Right cardiac atrium (tissue), 5 donors: ENCODE measurements at regions not wholly inside any gene's neighbourhood (a gene's known extent, or its start where the extent isn't known, plus 50 kb on each side); places are given as distances from the start of the nearest gene placed in this dataset.

ENCODE experiments used
- ATAC-seq, 2 donors: fragments of 200-7000 bp; cut with Tn5 transposase; one replicate each; pipeline versions ENCODE4 v1.8.0 to v1.9.1; 2020; ENCODE audit warnings: moderate library complexity in 2 of 2, mild to moderate bottlenecking in 1 of 2
- DNase-seq, 3 donors: peaks; one replicate each; pipeline ENCODE4 v3.0.0-alpha.2; 2020
- H3K27ac ChIP-seq: one replicate; pipeline ENCODE4 v1.5.1; 2013; ENCODE audit warnings: mild to moderate bottlenecking, low read length, control low read depth, moderate library complexity
- H3K27me3 ChIP-seq: one replicate; pipeline ENCODE4 v1.6.1; 2013; ENCODE audit not compliant: control insufficient read depth, insufficient read depth
- H3K4me1 ChIP-seq: one replicate; pipeline ENCODE4 v1.6.1; 2013; ENCODE audit warnings: low read length; ENCODE audit not compliant: control insufficient read depth, insufficient read depth
- H3K4me3 ChIP-seq: one replicate; pipeline ENCODE4 v1.5.1; 2013; ENCODE audit warnings: low read length, control low read depth
- H3K9me3 ChIP-seq: one replicate; pipeline ENCODE4 v1.6.1; 2013; ENCODE audit warnings: low read length; ENCODE audit not compliant: control insufficient read depth
- WGBS: extraction: QIAGEN DNeasy Blood & Tissue Kit; methylation state at CpG from one replicate; pipeline ENCODE4 v1.1.7; 2013; 5-methylcytosine and 5-hydroxymethylcytosine counted together
- intact Hi-C, 4 donors: fragments of 100-400 bp; cut with DNase I; formaldehyde crosslinking; loops; one replicate each; pipeline versions ENCODE4 v1.11.0 to v1.14.0; 2022 to 2023
- donor health status: healthy with polysubstance abuse.
- donor health status: DM: no; HTN: yes; CAD: no.
- donor health status: DM: no; HTN: no; CAD: no.
- donor health status: DM: no; HTN: yes; CAD: no; lungs with severe emphysema.
- donor health status: DM: yes; HTN: yes; CAD: no.

DNA sequence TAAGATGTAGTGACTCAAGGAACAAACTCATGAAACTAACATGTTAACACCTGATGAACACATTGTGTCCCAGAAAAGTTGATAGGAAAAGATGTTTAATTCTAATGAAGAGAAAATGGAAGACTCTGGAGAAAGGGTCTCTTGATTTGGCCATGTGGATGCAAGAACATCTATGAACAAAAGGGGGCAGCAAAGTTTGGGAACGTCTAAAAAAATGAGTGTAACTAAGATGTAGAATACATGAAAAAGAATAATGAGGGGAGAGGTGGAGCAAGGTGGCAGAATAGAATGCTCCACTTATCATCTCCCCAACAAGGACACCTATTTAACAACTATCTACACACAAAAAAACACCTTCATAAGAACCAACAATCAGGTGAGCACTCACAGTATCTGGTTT, 805.1 kb downstream of the TNS3 start:
- Histone ChIP-seq H3K9me3 (no peaks in the 10 kb centered on the region), H3K27me3 (no peaks in the 10 kb centered on the region), H3K4me3 (no peak overlapping the region), H3K4me1 (no peaks in the 10 kb centered on the region), H3K27ac (no peak overlapping the region)
- DNase-seq = no peak
- no peak for ATAC-seq
- intact Hi-C loops = no loop called here
- 5% methylated on average over 1 of the region's 1 CpG for WGBS

- 37% methylated on average over 2 of the region's 2 CpGs for WGBS
- intact Hi-C loops = no loop called here
- Histone ChIP-seq H3K9me3 (no peaks in the 10 kb centered on the region), H3K27me3 (no peaks in the 10 kb centered on the region), H3K4me1 (no peaks in the 10 kb centered on the region), H3K4me3 (no peak overlapping the region), H3K27ac (no peak overlapping the region)
- no peak for DNase-seq
- ATAC-seq = no peak
Measured at GRCh38 chr7:46775776-46776175, 806.1 kb downstream of the TNS3 start.

DNA sequence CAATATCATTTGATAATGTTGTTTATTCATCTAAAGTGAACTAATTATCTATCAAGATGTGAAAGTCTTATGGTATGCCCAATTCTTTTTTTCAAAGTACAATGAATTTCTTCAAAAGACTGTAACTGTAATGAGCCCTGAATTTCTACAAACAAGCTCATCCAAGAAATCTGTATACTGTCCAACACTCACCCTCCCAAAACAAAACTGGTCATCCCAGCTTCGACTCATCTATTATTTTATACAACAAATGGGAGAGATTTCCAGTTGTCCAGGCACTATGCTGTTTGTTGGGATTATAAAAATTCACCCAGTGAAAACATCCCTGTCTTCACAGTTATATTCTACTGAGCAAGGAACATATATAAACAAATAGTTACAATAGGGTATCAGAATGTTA, 806.9 kb downstream of the TNS3 start:
- ATAC-seq = no peak
- Histone ChIP-seq H3K9me3 (no peaks in the 10 kb centered on the region), H3K4me3 (no peak overlapping the region), H3K4me1 (no peaks in the 10 kb centered on the region), H3K27ac (no peak overlapping the region), H3K27me3 (no peaks in the 10 kb centered on the region)
- intact Hi-C loops = no loop called here
- no peak for DNase-seq
- WGBS = 82% methylated on average over 1 of the region's 1 CpG

DNA sequence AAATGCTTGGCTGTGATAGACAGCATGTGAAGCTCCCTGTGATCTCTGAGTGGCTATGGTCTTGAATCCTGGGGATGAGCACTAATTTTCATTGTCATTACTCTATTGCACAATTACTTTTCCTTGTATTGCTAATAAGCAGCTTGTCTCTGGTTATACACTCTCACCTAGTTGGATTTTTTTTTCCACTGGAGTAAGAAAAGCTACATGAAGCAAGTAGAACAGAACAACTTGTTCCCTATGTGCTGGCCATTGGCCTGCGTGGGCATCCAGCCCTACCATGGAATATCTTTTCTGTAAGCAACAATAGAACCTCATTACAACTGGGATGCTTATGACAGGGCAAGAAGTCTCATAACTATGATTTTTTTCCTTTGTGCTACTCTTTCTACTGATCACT, 807.4 kb downstream of the TNS3 start:
- no peaks in the 10 kb centered on the region for H3K4me1 ChIP-seq
- intact Hi-C loops = no loop called here

GRCh38 chr7:46772776-46773175, 809.1 kb downstream of the TNS3 start:
- intact Hi-C loops = no loop called here
- 43% methylated on average over 1 of the region's 1 CpG for WGBS
- H3K9me3 ChIP-seq = peaks cover 2% of the 10 kb centered on the region
- H3K27me3 ChIP-seq = no peaks in the 10 kb centered on the region
- peak overlapping the region; percentile 25 for H3K27ac ChIP-seq
- H3K4me1 ChIP-seq = no peaks in the 10 kb centered on the region
- ATAC-seq (peak; percentile 53 to 57), DNase-seq (no peak)
- H3K4me3 ChIP-seq = no peak overlapping the region

More for the DNA sequence above, 807.4 kb downstream of the TNS3 start:
- H3K4me3 ChIP-seq = no peak overlapping the region
- 87% methylated on average over 1 of the region's 1 CpG for WGBS
- peak overlapping the region; percentile 45 for H3K27ac ChIP-seq
- ATAC-seq = peak; percentile 65 to 69
- H3K9me3 ChIP-seq = no peaks in the 10 kb centered on the region
- no peaks in the 10 kb centered on the region for H3K27me3 ChIP-seq
- peak in 2 of 3 donors; percentile 22 to 58 for DNase-seq

DNA sequence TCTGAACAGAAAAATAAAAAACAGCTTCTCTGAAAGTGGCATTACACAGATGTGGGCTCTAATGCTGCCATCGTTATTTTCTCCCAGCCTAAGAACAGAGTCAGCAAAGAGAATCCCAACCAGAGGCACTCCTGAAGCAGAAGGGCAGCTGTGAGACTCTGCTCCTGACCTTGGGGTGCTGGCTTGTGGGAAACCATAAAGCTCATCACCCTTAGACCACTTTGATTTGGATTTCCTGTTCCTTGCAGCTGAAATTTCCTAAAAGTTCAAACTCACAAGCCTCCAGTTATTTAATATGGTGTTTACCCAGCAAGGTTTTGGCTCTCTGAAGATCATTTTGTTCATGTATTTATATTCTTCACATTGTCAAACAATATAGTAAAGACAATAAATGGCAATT, 814.8 kb downstream of the TNS3 start:
- no peak overlapping the region for H3K4me3 ChIP-seq
- DNase-seq (no peak), ATAC-seq (no peak)
- peaks cover 5% of the 10 kb centered on the region for H3K4me1 ChIP-seq
- no peak overlapping the region for H3K27ac ChIP-seq
- no peaks in the 10 kb centered on the region for H3K27me3 ChIP-seq
- 80% methylated on average over 1 of the region's 1 CpG for WGBS
- intact Hi-C loops = loop anchor here in 2 of 4 donors (10.0 kb wide), 2 partner anchors 62 to 318 kb away; no protein-coding TSS in a partner anchor
- peaks cover 2% of the 10 kb centered on the region for H3K9me3 ChIP-seq

DNA sequence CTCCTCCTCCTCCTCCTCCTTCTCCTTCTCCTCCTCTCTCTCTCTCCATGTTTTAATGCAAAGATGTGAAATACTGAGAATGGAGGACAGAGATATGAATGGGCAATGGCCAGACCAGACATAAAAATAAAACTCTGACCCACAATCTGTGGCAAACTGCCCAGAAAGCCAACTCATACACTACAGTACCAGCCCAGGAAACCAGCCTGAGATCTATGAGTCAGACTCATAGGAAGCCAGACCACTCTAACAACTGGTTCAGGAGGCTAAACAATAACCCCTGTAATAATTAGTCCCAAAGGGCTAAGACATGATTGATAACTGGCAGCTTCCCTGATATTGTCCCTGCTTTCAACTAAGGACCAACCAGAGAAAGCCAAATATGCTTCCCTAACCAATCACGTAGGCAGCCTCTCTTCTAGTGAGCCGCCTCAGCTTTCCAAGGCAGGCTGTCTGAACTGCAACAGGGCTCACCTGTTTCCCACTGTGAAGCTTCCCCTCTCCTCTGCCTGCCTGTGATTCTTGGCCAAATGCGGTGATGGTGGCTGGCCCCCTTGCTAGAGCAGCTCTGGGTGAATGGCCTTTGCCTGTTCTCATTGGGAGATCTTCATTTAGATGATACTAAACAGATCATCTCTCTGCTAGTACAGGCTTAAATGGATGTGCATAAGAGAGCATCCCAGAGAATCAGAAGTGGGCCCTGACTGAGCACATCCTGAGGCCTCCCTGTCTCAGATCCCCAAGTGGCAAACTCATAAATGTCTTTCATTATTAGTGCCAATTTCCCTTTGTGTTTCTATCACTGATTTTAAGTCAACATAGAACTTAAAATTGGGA, 817.6 kb downstream of the TNS3 start:
- no peak overlapping the region for H3K27ac ChIP-seq
- ATAC-seq = peak; percentile 81 to 93
- intact Hi-C loops = loop anchor here in 2 of 4 donors (10.0 kb wide), 2 partner anchors 60 to 320 kb away; no protein-coding TSS in a partner anchor
- no peak overlapping the region for H3K4me3 ChIP-seq
- H3K4me1 ChIP-seq = peaks cover 5% of the 10 kb centered on the region
- 78% methylated on average over 3 of the region's 3 CpGs for WGBS
- peak in 1 of 3 donors; percentile 17 for DNase-seq
- no peaks in the 10 kb centered on the region for H3K27me3 ChIP-seq
- H3K9me3 ChIP-seq = peaks cover 2% of the 10 kb centered on the region

DNA sequence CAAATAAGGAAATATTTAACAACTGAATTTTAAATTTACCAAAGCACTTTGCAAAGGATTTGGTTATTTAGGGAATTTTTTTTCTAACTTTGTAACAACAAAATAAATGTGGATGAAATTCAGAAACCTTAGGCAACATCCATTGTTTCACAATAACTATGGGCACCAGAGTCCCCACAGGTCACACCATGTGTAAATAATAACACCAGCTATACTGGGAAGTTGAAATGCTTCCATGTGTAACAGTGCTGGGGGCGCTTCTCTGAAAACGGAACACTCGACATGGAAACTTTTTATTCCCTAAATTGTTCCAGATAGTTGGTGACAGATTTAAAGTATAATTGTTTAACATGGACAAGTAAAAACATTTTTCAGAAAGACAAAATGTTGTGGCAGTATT, 818.6 kb downstream of the TNS3 start:
- DNase-seq (no peak), ATAC-seq (no peak)
- Histone ChIP-seq H3K27ac (no peak overlapping the region), H3K27me3 (no peaks in the 10 kb centered on the region), H3K4me3 (no peak overlapping the region), H3K4me1 (peaks cover 5% of the 10 kb centered on the region), H3K9me3 (no peaks in the 10 kb centered on the region)
- intact Hi-C loops = loop anchor here in 2 of 4 donors (10.0 kb wide), 2 partner anchors 59 to 321 kb away; no protein-coding TSS in a partner anchor
- 58% methylated on average over 3 of the region's 3 CpGs for WGBS

GRCh38 chr7:46759711-46760480, 822.0 kb downstream of the TNS3 start:
- 93% methylated on average over 7 of the region's 7 CpGs for WGBS
- H3K4me1 ChIP-seq = peaks cover 5% of the 10 kb centered on the region
- no peak for DNase-seq
- intact Hi-C loops = loop anchor here in 2 of 4 donors (10.0 kb wide), 2 partner anchors 55 to 325 kb away; no protein-coding TSS in a partner anchor
- no peaks in the 10 kb centered on the region for H3K27me3 ChIP-seq
- H3K9me3 ChIP-seq = no peaks in the 10 kb centered on the region
- no peak overlapping the region for H3K27ac ChIP-seq
- ATAC-seq = no peak
- H3K4me3 ChIP-seq = no peak overlapping the region

- no peak for ATAC-seq
- H3K27ac ChIP-seq = no peak overlapping the region
- no peak for DNase-seq
- WGBS = 87% methylated on average over 4 of the region's 4 CpGs
- no peak overlapping the region for H3K4me3 ChIP-seq
- peaks cover 3% of the 10 kb centered on the region for H3K4me1 ChIP-seq
- H3K9me3 ChIP-seq = no peaks in the 10 kb centered on the region
- H3K27me3 ChIP-seq = no peaks in the 10 kb centered on the region
- intact Hi-C loops = no loop called here
Measured at GRCh38 chr7:46756996-46757395, 824.9 kb downstream of the TNS3 start.

GRCh38 chr7:46756256-46756655, 825.7 kb downstream of the TNS3 start:
- H3K4me1 ChIP-seq = peaks cover 3% of the 10 kb centered on the region
- H3K4me3 ChIP-seq = no peak overlapping the region
- no peaks in the 10 kb centered on the region for H3K27me3 ChIP-seq
- ATAC-seq = no peak
- H3K27ac ChIP-seq = no peak overlapping the region
- DNase-seq = no peak
- WGBS = 94% methylated on average over 1 of the region's 1 CpG
- no peaks in the 10 kb centered on the region for H3K9me3 ChIP-seq
- intact Hi-C loops = no loop called here
